HG02973 (cell line): ENCODE measurements at regions not wholly inside any gene's neighbourhood (a gene's known extent, or its start where the extent isn't known, plus 50 kb on each side); places are given as distances from the start of the nearest gene placed in this dataset.

Experiments used
- ATAC-seq: cut with Tn5 transposase; IDR thresholded peaks from one replicate; pipeline ENCODE4 v1.9.1; 2021; ENCODE audit warnings: moderate library complexity; ENCODE audit not compliant: unreplicated experiment

DNA sequence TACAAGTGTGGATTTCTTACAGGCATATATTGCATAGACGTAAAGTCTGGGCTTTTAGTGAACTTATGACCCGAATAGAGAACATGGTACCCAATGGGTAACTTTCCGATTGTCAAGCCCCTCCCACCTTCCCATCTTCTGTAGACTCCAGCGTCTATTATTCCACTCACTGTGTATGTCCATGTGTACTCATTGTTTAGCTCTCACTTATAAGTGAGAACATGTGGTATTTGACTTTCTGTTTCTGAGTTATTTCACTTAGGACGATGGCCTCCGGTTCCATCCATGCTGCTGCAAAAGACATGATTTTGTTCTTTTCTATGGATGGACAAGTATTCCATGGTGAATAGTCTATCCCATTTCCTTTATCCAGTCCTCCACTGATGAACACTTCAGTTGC lies 306.4 kb downstream of the CD83 start:
- no peak for ATAC-seq

DNA sequence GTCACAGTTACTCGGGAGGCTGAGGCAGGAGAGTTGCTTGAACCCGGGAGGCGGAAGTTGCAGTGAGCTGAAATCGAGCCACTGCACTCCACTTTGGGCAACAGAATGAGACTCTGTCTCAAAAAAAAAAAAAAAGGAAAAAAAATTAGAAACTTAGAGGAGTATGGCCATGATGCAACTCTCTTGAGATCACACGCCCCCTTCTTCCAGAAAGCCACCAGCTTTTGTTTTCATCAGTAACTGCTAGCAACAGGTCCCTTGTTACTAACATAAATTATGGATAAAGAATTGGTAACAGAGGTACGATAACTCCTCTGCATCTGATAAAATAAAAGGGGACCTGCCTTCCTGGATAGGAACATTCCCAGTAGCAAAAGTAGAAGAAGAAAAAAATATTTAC lies 308.2 kb downstream of the CD83 start:
- ATAC-seq = no peak

DNA sequence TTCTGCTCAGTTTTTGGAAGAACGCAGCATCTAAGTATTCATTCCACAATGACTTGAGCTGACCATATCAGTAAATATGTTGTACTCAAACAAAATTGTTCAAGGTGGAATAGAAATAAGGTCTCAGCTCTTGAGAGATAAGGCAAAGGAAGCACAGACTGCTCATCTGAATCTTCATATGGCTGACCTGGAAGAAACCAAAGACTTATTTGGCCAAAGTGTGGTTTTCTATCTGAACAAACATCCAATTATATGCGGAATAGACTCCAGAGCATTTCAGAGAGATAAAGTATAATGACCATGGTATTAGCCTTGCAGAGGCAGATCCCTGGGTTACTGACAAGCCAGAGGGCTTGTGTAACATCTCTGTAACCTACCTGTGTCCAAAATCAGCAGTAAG lies 308.7 kb downstream of the CD83 start:
- no peak for ATAC-seq

DNA sequence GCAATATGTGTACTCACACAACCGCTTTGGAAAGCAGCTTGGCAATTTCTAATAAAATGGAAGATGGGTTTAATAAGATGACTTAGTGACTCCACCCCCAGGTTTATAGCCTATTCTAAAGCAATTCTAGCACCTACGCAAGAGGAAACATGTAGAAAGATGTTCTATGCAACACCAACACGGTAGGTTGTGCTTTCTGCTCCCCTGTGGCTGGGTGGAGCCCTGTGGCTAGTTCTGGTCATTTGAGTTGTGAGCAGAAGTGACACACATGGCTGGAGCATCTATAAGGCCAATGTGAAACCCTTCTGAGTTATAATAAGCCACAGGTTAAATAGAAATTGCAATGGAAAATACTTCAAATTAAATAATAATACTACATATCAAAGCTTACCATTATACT lies 310.7 kb downstream of the CD83 start:
- no peak for ATAC-seq

DNA sequence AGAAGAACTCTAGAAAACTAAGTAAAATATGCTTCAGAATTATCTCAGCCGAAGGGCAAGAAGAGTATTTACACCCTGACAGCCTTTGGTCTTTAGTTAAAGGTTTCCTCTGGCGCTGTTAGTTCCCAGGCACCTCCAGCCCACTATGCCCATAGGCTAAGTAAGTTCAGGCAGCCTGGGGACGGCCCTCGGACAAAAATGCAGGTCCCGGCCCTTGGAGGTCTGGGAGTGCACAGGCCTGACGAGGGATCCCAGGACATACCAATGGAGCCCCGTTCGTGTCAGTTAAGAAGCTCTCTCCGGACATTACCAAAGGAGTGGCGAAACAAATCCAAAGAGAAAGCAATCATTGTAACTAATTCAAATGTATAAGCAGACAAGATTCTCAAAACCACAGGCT lies 311.8 kb downstream of the CD83 start:
- no peak for ATAC-seq

DNA sequence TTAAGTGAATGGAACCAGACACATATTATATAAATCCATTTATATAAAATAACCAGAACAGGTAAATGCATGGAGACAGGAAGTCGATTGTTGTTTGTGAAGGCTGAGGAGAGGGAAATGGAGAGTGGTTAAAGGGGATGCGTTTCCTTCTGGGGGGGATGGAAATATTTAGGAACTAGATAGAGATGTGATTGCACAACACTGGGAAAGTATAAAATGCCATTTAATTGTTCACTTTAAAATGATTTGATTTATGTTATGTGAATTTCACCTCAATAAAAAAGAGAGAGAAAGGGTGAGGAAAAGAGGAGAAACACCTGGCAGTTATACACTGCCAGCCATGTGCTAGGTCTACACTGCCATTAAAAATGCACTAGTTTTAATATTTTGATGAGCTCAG lies 312.6 kb downstream of the CD83 start:
- no peak for ATAC-seq

DNA sequence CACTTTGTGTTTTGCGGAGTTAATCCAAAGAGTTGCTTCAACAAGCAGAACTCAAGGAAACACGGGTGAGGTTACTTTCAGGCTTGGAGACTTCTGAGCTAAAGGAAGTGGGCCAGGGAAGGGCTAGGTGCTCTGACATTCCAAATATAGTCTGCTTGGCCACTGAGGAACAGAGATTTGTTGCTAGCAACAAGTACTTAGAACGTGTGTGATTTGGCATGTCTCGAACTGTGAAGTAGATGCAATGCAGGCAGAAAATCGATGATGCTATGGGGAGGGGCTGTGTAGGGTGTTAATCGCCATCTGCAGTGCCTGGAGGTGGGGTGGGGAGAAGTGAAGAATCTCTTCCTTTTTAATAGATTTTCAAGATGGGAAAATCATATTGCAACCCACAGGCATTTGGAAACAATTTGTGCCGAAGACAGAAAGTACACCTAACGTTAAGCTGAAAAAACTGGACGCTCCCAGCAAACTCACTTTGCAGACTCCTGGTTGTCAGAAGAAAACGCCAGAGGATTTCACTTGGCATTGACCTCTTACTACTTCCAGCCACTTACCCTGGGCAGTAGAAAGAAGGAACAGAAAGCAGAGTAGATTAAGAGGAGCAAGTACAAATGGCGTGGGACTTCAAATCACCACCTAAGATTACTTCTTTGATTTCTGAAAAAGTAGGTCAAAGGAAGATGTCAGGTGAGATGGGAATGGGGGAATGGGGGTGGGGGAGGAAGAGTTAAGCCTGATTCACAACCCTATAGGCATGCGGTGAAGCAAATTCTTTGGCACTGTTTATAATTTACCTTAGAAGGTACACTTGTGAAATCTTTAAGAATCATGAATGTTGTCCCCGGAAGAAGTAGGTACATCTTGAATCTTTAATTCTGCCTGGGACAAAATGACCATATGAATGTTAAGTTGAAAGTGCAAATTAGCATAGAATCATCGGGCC lies 314.1 kb downstream of the CD83 start:
- no peak for ATAC-seq

DNA sequence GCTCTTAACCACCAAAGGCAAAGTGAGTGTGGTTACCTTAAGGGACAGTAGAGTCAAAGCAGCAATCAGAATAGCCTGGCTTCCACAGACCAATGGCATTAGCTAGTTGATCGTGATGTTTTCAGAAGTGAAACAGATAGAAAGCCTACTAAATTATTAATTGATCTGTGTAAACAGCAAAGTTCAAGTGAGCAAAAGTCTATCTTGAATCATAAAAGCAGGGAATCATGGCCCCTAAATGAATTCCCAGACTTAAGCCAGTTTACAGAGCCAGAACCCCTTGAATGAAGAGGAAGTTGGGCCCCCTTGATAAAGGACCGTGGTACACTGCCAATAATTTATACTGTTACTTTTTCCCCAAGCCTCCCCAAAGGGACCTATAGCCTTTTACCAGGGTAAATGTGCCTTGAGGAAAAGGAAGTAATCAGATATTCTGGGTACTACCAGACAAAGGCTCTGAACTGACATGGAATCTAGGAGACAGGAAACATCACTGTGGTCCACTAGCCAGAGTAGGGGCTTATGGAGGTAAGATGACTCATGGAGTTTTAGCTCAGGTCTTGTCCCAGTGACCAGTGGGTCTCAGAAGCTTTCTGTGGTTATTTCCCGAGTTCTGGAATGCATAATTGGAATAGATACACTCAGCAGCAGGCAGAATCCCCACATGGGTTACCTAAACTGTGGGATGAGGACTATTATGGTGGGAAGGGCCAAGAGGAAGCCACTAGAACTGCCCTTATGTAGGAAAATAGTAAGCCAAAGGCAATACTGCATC lies 317.5 kb downstream of the CD83 start:
- ATAC-seq = no peak

DNA sequence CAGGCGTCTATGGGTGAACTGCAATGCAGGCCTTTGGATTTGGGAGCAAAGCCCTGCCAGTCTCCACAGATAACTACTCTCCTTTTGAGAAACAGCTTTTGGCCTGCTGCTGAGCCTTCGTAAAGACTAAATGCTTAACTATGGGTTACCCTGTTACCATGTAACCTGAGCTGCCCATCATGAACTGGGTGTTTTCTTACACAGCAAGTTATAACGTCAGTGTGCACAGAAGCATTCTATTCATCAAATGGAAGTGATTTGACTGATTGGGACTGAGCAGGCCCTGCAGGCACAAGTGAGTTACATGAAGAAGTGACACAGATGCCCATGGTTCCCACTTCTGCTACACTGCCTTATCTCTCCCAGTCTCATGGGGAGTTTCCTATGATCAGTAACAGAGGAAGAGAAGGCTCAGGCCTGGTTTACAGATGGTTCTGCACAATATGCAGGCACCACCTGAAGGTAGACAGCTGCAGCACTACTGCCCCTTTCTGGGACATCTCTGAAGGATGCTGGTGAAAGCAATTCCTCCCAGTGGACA lies 319.1 kb downstream of the CD83 start:
- ATAC-seq = no peak

DNA sequence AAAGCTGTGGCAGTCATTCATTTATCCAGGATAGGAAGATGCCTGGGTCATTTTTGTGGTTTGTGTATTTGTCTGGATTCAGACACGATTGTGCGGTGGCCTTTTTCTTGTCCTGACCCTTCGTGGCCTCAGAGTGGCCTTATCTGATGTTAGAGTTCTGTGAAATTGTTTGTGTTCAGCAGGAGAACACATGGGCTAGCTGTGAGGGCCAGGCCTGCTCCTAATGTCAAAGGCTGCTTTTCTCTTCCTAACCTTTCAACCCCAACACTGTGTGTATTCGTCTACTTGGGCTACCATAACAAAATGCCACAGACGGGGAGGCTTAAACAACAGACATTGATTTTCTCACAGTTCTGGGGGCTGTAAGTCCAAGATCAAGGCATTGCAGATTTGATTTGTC lies 321.8 kb downstream of the CD83 start:
- no peak for ATAC-seq

DNA sequence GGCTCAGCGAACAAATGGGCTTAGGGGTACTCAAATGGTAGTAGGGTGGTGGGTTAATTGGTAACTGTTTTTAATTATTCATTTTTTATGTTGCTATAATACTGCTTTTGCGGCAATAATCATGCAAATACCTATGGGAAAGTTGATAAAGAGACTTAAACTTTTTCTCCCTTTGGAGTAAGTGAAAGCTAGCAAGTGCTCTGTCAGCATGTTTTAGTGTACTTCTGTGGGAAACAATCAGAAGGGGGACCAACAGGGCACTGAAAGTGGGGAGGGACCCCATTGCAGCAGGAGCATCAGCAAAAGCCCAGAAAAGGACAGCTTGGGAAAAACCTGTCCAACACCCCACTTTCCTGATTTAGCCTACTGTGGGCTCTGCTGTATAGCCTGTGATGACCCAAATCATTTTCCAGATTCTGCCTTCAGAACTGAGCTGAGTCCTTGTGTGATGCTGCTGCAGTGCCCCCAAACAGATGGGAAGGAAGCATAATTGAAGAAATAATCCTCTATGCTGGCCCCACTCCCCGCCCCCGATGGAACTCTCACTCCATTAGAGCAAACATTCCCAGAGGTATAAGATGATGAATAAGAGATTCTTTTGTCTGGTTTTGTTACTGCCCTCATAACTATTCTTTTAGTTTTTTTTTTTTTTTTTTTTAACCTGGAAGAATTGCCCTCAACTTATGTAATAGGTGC lies 322.8 kb downstream of the CD83 start:
- no peak for ATAC-seq

DNA sequence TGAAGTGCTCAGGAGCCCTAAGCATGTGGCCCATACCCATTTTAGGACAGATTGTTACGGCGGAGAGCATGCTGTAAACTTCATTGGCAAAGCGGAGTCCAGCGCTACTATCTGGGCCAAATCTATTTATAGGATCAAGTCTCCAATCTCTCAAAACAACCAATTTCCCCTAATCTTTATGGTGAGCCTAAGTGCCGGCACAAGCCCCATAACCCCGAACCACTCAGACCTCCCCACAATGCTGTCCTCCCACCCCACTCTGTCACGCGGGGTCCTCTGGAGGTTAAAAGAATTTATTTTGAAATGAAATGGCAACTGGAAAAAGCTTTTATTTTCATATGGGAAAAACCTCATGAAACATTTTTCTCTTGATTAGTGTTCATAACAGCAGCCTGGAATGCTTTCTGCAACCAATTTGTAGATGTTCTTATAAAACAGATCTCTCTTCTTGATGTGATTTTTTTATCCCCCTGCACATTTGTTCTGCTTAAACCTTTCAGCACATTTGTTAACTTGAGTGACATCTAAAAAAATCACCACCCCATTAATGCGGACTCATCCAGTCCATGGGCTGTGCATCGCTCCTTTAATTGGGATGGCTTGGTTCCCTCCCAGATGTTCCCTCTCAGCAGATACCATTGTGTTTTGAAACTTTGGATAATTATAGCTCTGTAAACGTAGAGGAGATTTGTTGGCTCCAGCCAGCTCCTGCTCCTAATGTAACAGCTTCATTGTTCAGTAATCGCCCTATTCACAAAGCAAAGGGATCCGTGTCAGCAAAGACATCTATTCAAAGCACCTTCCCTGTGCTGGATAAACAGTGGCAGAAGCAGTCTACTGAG lies 323.6 kb downstream of the CD83 start:
- ATAC-seq = no peak

DNA sequence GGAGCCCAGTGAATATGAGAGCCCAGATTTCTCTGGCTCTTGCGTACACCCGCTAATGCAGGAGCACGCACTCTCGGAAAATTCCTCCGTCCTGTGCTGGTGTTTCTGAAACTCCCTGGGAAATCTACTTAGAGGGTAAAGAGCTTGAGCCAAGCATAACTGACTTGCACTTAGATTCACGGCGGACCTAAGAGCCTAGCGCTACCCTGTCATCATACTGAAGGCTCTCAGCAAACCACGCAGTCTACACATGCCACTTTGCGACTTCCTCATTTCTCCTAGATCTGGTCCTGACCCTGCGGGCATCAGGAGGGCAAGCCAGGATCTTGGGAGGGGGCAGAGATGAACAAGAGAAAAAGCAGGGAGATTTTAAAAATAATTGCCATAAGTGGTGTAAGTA lies 324.7 kb downstream of the CD83 start:
- ATAC-seq = no peak

DNA sequence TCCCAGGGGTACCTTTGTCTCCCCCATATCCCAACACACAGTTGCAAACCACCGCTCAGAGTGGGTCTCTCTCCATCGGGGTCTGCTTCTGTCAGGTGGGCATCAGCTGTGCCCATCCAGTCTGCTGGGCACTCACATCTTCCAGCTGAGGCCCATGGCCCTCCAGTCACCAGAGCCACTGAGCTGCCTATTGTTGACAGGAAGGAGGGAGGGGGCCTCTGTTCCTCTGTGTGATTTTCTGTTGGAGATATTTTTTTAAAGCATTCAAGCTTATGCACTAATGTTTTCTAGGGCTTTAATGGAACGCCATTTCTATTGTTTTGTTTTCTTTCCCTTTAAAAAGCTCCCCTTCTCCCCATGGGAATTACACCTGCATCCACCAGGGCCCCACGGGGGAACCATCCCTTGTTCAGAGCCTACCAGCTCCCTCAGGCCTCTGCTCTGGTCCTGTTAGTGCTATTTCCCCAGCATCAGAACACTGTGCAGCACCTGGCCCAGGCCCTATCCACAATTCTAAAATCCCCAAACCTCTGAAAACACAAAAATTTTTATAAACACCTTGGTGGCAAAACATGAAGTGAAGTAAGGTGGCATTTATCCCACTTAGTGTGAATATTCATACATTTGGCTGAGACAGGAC lies 326.2 kb downstream of the CD83 start:
- ATAC-seq = no peak

DNA sequence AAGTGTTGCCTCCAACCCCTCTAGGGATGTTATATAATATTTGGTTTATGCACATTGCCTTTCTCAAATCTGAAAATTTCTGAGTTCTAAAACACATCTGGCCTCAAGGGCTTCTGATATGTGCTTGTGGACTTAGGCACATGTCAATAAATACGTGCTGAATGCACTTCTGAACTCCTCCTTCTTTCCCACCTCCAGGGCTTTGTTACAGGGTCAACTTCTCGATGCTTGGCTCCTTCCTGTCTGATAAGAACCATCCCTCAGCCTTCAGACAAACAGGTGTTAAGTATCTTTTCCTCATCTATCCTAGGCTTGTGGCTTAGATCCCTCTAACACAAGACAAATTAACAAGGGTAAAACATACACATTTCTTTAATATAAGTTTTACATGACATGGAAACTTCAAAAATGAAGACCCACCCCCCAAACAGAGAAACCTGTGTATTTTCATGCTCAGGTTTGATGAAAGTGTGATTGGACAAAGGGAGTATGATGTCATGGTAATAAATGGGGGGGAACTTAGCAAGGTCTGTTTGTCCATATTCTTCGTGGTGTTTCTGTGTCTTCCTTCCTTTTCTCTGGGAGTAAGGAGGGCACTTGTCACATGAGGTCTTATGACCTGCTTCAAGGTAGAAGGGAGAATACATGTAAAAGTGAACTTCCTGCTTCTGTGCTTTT lies 326.9 kb downstream of the CD83 start:
- ATAC-seq = no peak

DNA sequence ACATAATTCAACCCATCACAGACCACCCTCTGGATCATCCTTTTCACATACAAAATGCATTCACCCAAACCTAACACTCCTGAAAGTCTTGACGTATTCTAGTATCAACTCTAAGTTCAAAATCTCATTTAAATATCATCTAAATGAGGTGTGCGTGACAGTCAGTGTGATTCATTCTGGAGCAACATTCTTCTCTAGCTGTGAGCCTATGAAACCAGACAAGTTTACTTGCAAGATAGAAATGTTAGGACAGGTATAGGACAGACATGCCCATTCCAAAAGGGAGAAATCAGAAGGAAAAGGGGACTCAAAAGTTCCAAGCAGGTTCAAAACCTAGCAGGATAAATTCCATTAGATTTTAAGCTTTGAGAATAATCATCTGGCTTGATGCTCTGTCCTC lies 329.7 kb downstream of the CD83 start:
- ATAC-seq = no peak

DNA sequence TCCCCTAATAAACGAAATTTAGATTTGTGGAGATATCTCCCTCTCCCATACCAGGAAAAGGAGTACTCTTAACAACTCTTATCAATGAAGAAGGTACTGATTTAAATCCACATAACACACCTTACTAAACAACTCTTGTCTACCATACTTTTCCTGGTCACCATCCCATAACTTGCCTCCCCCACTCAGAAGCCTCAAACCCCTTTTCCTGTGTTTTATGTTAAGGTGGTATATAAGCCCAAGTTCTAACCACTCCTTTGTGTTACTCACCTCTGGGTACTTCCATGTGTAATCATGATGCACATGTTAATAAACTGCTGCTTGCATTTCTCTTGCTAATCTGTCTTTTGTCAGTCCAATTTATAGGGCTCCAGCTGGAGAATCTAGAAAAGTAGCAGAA lies 330.7 kb downstream of the CD83 start:
- ATAC-seq = no peak

DNA sequence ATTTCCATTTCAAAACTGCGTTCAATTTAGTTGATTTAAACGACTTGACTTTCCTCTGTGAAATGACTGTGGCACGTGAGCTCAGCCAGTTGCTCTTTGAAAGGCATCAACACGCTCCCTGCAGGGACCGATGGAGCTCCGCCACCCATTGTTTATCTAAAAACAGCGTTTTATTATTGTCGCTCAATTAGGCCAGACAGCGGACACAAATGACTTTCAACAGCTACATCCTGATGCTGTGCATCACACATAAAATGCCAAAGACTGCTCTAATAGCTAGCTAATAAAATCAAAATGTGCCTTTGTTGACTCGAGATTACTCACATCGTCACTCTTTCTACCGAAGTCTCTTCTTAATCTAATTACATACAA lies 332.5 kb downstream of the CD83 start:
- no peak for ATAC-seq

DNA sequence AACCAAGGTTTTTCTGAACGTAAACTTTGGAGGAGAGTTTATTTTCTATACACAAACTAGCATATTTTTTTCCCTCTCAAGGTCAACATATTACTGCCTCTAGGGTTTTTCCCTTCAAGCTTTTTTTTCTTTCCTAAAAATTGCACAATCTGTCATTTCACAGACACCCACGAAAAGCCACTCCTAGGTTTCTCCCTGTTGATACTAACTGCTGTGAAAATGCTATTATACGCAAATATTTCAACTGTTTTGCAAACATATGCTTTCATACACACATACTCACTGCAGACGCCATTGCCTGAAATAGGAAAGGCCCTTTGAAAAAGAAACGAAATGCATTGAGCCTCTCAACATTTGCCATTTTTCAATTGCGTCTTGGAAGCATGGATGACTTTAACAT lies 333.0 kb downstream of the CD83 start:
- ATAC-seq = no peak
